GM19397 (cell line): ENCODE measurements at regions not wholly inside any gene's neighbourhood (a gene's known extent, or its start where the extent isn't known, plus 50 kb on each side); places are given as distances from the start of the nearest gene placed in this dataset.

Experiments used
- ATAC-seq: cut with Tn5 transposase; IDR thresholded peaks from one replicate; pipeline ENCODE4 v1.9.1; 2021; ENCODE audit warnings: mild to moderate bottlenecking, moderate library complexity; ENCODE audit not compliant: unreplicated experiment

DNA sequence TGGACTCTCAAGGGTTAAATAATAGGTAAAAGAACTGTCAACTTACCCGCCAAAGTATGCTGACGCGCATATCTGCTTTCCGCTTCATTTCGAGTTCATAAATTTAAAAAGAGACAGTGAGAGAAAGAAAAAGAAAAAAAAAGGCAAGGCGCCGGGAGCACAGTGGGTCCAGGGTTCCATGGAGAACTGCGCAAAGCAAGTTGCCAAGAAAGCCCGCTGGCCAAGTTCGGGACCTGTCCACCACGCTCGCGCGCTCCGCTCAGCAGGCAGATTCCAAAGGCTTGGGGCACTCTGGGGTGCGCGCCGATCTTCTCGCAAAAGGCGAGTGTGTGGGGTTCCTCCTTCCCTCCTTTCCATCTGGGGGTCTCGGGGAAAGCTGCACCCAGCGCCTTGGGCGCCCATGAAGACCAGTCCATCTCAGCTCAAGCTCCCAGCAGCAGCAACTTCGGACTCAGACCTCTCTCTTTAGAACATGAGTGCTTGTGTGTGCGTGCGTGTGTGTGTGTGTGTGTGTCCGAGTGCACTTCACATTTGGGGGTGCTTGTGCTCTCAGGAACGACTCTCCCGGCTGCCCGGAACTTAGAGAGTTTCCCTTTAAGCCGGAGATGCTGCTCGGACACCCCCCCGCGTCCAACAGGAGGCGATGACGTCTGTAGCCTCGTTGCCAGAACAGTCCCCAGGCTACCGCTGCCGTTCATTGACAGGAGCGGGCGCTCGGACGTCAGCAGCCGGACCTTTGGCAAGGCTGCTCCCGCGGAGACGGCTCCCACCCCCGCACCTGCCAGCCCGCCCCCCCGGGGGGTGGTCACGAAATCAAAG, 180.0 kb downstream of the TBXT start:
- ATAC-seq = no peak

DNA sequence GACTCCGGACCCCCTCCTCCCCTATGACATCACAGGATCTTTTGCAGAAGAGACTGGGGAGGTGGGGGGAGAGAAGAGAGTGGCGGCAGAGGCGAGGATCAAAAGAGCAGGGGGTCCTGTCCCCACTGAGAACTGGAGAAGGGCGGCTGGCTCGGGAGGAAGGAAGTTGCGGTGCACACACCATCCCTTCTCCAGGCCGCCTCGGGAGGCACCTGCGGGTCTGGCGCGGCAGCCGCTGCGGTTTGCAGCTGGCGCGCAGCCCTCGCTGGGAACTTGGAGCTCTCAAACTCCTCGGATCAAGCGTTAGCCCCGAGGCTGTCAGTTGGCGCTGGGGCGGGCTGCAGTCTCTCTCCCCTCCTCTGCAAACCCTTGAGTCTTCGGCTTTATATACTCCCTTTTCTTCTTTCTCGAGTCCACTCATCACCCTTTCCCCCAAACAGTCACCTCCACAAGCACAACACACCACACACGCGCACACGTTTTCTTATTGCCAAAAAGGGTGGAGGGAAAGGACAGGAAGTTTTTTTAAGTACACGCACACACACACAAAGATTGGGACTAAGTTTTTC, 180.7 kb downstream of the TBXT start:
- ATAC-seq = no peak

DNA sequence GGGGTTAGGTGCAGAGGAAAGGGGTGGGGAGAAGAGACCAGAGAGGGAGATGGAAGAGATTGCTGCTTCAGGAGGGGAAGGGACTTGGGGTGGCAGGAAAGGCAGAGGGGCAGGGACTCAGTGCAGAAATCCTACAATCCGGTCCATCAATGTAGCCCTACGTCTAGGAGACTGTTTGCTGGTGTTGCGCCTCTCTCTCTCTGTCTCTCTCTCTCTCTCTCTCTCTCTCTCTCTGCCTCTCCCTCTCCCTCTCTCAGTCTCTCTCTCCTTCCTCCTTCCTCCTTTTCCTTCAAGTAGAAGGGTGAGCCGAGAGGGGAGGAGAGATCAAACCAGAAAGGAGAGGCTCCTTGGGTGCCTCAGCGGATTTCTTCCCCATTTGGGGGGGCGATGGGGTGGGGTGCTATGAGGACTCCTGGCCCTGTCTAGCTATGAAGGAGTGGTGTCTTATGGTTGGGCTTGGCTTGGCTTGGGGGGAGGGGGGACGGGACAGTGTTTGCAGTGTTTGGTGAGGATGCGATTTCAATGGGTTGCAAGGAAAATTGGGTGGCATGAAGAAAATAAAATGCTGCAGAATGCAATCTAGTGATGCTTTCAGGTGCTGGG, 181.2 kb downstream of the TBXT start:
- ATAC-seq = no peak

DNA sequence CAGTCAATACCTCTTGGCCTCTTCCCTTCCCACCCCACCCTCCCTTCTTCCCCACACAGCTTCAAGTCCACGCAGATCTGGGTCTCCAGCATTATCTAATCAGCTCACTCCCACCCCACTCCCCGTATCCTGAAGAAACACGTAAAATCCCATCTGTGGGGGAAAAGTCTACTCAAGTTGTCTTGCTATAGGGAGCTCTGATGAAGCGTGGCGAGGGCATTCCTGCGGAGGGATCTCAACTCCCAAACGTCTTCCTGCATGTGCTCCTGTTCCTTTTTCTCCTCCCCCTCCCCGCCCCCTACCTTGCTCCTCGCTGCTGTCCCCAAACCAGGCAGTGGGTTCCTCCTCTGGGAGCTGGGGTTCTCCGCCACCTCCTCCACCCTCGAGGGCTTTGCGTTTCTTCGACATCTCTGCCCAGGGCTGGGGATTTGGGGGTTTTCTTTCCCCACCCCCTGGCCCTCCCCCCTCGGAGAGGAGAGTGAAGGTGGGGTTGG, 181.8 kb downstream of the TBXT start:
- ATAC-seq = no peak

DNA sequence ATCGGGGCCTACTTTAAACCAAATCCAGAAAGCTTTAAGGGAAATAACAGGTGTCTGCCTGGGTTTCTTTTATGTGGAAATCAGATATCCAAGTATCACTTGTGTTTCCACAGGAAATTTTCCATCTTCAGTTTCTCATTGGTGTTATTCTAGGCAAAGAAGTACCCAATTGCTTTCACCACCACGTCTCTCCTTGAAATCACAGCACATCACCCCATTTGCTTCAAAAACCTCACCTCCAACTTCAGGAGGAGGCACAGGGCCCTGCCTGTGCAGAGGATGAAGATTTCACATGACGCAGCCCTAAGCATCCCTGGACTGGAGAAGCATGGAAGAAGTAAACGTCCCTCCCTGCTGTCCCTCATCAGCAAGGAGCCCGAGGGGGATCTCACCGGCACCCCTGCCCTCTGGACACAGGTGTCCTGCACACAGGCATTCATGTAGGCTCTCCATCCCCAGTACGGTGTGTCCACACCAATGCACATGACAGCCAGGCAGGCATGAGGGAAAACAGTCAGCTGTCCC, 182.3 kb downstream of the TBXT start:
- ATAC-seq = no peak

DNA sequence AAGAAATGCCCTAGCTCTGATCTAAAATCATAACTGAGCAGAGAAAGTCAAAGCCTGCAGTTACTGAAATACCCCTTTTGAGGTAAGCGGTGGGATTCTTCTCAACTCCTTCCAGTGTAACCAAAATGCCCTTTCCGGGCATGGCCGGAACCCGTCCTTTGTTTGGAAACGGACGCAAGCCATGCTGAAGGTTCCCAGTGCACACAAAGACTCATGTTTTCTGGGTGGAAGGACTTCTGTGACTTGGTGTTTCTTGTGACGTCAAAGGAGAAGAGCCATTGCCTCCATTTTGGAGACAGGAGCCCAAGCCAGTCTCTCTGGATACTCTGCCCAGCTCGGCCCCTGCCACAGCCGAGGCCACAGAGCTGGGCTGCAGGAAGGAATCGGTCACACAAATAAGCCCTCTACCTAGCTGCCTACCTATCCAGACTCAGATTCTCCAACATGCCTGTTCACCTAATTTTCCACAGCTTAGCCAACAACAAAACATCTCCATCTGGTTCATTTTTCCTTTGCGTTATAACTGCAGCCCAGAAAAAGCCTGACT, 182.8 kb downstream of the TBXT start:
- no peak for ATAC-seq

DNA sequence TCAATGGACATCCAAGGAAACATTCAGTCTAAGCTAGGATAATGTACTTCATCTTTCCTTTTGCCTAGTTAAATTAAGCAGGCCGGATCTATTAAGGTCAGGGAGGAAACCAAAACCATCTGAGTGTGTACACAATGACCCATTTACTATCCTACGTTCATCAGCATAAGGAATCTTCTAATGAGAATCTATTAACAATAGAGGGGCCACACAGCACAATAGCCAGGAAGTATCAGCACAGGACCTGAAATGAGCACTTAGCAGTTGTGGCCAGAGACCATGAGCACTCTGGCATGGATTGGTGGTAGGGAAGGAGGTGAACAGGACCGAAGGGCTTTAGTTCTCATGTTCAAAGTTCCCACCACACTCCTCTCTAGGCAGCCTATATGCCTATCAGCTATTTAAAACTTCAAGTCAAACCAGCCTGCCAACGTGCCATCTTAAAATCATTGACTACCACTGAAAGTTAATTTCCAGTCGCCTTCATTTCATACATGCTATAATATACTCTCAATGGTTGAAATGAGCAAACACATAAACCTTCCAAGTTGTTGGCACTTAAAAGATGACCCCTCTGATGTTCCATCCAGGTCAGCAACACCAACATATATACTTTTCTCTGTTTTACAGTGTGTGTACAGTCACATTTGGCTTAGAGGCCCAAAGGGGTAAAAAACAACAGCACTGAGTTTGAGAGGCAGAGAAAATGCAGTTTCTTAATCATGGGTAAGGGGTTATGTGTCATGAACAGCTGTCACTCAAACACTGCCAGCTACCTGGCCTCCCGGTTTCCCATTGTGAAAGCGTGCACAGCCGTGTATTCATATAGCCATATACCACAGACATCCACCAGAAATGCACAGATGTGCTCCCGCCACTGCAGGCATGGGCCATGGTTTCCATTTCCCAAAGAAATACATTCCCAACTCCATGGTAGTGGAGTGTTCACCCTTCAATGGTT, 184.3 kb downstream of the TBXT start:
- ATAC-seq = no peak

DNA sequence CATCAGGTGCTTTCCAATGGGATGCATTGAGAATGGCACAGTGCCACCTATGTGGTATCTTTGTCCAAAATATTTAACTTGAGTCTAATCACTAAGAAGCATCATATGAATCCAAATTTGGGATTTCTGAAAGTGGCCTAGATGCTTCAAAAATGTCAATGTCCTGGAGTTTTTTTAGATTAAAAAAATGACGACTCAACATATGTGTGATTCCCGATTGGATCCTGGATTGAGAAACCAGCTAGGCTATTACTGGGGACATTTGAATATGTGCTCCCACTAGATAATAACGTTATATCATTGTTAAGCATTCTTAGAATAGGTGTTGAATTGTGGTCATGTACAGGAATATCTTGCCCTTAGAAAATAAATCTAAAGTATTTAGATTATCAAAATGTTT, 189.2 kb downstream of the TBXT start:
- no peak for ATAC-seq

DNA sequence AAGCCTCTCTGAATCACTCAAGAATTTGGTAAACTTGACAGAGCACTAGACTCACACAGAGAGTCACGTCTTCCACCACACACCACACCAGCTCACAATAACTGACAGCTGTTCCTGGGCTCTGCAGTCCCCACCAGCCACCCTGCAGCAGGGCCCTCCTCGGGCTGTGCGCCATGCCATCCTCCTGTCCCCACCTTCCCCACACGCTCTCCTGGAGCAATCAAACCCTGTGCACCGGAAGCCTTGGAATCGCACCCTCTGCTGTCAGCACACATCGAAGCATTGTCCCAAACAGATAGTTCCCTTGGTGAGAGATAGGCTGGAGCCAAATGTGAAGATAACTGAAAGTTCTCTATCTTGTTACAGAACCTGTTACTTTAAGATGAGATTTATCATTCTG, 191.0 kb downstream of the TBXT start:
- ATAC-seq = no peak

DNA sequence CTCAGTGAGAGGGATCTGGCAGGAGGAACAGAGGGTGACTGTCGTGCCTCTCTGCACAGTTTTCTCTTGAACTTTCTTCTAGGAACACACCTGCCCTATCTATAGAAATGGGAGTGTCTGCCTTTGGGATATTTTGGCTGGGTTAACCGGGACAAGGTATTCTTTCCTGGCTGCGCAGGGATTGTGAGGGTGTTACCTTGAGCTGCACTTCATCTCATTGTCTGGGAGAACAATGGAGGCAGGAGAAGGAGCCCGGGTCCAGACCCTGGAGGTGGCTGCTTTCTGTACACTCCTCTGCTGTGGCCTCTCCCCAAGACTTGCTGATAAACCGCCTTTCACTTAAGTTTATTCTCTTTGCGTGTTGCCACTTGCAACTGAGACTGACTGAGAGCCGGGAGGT, 192.8 kb downstream of the TBXT start:
- no peak for ATAC-seq

DNA sequence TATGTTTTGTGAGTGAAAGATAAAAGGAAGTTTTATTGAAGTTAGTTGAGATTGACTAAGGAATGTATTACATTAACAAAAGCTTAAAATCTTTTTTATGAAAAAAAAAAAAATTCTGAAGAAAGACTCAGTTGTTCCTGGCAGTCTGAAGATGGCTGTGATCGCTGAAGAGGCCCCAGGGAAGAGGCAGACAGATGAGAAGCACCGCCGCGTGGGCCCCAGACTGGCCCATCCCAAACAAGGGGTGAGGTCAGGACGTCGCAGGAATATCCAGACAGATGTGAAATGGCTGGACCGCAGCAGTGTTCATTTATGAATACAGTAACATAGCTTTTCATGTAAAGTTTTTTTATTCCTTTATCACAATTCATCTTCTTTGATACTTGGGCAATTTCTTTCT, 194.2 kb downstream of the TBXT start:
- no peak for ATAC-seq

DNA sequence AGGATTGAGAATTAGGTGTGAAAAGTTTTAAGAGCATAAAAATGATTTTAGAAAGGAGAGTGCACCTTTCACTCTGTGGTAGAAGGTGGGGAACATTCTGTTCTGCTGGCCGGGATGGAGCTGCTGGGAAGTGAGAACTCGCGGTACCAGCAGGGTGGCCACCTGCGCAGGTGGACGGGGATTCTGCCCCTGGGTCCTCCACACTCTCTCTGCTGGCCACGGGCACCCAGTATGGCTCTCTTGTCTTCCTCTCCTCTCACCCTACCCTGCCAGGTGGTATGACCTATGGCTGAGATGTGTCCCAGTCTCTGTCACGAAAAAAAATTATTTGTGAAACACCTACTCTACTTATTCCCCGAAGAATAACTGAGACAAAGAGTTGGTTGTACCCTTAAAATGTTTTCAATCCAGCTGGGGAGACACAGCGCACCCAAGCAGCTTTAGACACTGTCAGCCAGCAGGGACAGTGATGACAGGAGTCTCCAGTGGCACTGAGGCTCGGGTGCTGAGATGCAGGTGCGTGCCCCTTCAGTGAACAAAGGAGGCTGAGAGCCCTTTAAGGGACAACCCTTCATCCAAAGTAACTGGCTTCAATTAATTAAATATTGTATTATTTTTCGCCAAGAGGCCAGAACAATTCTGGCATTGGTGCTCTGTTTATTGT, 195.4 kb downstream of the TBXT start:
- ATAC-seq = no peak

DNA sequence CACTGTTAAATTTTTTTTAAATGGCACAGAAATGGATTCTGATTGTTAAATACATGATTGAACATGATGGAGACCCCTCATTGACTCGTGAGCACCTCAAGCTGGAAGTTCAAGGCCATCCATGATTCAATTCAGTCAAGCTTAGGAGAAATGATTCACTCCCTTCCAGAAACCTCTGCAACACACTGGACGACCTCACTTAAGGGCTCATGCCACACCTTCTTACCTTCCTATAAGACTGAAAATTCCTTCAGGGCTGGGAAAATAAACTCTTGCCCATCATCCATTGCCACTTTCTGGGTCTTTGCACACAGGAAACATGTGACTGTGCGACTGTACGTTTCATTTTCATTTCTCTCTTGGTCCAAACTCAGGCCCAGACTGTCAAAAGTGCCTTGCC, 196.4 kb downstream of the TBXT start:
- no peak for ATAC-seq

DNA sequence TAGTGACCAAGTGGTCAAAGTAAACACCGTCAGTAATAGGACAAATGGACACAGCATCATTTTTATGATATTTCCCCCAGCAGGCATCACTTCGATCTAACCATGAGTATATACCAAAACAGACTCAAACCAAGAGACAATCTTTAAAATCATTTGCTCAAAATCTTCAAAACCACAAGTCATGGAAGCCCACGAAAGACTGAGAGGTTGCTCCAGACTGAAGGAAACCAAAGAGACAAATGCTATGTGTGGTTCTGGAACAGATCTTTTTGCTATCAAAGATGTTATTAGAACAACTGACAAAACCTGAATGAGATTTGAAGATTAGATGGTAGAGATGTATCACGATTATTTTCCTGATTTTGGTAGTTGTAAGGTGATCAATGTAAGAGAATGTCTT, 197.7 kb downstream of the TBXT start:
- no peak for ATAC-seq

DNA sequence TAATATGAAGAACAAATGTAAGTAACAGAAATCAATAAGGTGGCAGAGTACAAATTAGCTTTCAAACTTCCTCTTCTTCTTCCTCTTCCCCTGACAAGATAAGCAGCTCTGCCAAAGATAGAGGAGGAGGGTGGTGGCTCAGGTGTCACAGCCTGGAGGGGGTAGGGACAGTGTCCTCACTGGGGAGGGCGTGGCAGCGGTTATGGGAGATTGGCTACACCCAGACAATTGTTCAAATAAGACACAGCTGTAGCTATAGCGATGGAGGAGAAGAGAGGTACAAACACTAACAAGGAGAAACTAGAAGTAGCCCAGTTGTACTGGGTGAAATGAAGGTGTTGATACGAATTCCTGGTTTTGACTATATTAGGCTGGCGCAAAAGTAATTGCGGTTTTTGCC, 198.5 kb downstream of the TBXT start:
- no peak for ATAC-seq

DNA sequence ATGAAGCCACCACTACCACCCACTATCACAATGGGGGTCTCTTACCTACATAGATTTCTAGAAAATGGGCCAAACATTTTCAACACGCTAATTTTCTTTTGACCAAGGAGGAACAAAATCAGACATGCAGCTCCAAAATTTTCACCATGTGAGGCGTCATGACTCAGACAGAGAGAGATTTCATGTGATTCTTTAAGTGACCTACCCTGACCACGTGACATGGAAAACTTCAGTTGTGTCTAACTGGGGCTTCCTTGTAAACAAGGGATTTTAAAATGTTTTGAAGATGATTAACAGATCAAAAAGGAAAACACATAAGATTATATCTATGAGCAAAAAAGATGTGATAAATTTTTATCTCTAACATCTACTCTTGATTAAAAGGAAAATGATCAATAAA, 199.2 kb downstream of the TBXT start:
- ATAC-seq = no peak

DNA sequence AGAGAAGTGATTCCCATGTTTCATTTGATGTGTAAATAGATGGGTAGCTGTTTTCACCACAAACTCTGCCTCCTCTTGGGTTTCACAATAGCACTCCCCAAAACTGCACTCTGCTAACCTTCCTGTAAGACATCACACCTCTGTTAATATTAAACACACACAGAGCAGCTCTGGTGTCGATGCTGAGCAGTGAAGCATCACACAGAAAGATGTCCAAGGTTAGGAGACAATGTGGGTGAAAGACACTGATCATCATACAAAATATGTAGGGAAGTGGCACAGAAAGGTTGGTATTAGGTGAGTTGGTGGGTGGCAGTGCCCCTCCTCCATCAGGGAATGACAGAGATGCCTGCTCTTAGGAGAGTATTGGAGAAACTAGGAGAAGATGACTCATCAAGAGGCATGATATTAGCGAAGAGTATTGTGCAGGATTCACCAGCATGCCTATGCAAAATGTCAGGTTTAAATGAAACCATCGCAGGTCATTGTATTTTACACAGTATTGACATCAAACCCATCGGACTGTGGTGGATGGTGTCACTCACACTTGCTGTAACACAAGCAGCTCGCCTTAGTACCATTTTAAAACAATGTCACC, 199.7 kb downstream of the TBXT start:
- no peak for ATAC-seq

DNA sequence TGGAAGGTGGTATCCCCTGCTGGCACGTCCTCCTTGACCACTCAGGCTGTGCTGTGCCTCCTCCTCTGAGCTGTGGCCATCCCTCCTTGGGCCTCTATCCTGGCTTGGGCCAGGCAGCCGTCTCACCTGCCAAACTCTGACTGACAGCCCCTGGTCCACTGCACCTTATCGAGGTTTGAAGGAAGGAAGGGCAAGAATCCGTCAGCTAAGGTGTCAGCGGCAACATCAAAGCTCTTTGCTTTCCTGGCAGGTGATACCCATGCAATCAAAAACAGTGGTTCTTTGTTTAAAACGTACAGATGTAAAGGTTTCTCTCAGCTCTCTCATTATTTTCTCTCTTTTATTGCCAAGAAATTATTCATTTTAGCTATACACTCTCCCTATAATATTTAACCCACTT, 203.9 kb downstream of the TBXT start:
- ATAC-seq = no peak

DNA sequence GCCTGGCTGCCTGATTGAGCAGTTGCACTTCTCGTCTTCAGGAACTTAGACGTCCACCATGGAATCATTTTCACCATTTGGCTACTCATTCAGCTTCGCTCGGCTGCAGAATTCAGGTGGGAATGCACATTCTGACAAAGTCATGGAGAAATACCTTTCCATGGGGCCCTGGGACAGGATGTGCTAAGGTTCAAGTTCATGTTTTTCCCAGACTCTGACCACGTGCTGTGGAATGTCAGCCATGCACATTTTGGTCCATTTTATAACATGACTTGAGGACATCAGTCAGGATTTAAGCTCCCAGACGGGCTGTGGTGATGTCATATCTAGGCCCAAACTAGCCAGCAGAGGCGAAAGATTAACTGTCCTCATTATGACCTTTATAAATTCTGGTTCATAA, 205.3 kb downstream of the TBXT start:
- no peak for ATAC-seq

DNA sequence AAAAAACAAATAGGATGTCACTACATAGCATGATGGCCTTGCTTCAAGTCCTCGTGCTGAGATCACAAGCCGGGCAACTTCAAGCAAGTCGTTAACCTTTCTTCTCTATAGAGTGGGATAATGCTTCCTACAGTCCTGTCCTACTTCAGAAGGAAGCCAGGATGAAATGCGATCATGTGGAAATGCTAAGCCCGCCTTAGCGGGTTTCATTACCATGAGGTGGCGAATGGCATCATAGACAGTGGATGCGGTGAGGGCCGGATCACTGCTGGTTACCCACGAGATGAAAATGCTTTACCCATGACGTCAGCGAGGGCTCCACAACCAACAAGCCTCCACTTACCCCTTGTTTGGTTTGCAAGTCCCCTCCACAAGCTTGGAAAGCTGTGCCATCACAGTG, 206.4 kb downstream of the TBXT start:
- no peak for ATAC-seq
